ENCODE measurements at regions not wholly inside any gene's neighbourhood (a gene's known extent, or its start where the extent isn't known, plus 50 kb on each side); places are given as distances from the start of the nearest gene placed in this dataset.

GRCh38 chr15:47041301-47041700 is 676.0 kb upstream of the SEMA6D start:
- no peak for TF ChIP-seq CTCF (IDR thresholded peaks at IDR 0.05; ENCODE audit: insufficient read depth, low read depth, low read length)
- TF ChIP-seq EZH2 (IDR thresholded peaks at IDR 0.05; ENCODE audit: insufficient read depth, low read length) = no peak

All from astrocyte (in vitro differentiated cells and primary cell).